GDM1 (cell line): ENCODE measurements at regions not wholly inside any gene's neighbourhood (a gene's known extent, or its start where the extent isn't known, plus 50 kb on each side); places are given as distances from the start of the nearest gene placed in this dataset.

Experiments
- DNase-seq: peaks from one replicate; lab custom pipeline; 2025; lab: John Stamatoyannopoulos, UW

- no peak for DNase-seq
Observed at GRCh38 chr2:2765176-2765800, 434.2 kb upstream of the MYT1L start.

GRCh38 chr2:2764739-2765138 lies 433.7 kb upstream of the MYT1L start:
- DNase-seq, result no peak

GRCh38 chr2:2764001-2764355 lies 432.9 kb upstream of the MYT1L start:
- DNase-seq, result no peak

GRCh38 chr2:2763351-2764000 lies 432.4 kb upstream of the MYT1L start:
- DNase-seq, result no peak

GRCh38 chr2:2762913-2763312 lies 431.8 kb upstream of the MYT1L start:
- no peak for DNase-seq

- no peak for DNase-seq
Observed at GRCh38 chr2:2762166-2762908, 431.3 kb upstream of the MYT1L start.

GRCh38 chr2:2758793-2759367 lies 427.8 kb upstream of the MYT1L start:
- DNase-seq, result no peak

- DNase-seq, result no peak
Observed at GRCh38 chr2:2757764-2758163, 426.7 kb upstream of the MYT1L start.

- no peak for DNase-seq
Observed at GRCh38 chr2:2756886-2757285, 425.8 kb upstream of the MYT1L start.

GRCh38 chr2:2755990-2756389 lies 424.9 kb upstream of the MYT1L start:
- DNase-seq, result no peak

GRCh38 chr2:2754940-2755339 lies 423.9 kb upstream of the MYT1L start:
- DNase-seq, result no peak

GRCh38 chr2:2751715-2752315 lies 420.7 kb upstream of the MYT1L start:
- no peak for DNase-seq

GRCh38 chr2:2750867-2751714 lies 420.0 kb upstream of the MYT1L start:
- DNase-seq, result no peak

GRCh38 chr2:2749206-2749598 lies 418.1 kb upstream of the MYT1L start:
- no peak for DNase-seq

GRCh38 chr2:2748399-2749205 lies 417.5 kb upstream of the MYT1L start:
- no peak for DNase-seq

GRCh38 chr2:2747797-2748301 lies 416.8 kb upstream of the MYT1L start:
- no peak for DNase-seq

- no peak for DNase-seq
Observed at GRCh38 chr2:2746731-2747130, 415.7 kb upstream of the MYT1L start.

- DNase-seq, result no peak
Observed at GRCh38 chr2:2744958-2745715, 414.1 kb upstream of the MYT1L start.

GRCh38 chr2:2744107-2744506 lies 413.0 kb upstream of the MYT1L start:
- DNase-seq, result no peak

GRCh38 chr2:2743164-2743571 lies 412.1 kb upstream of the MYT1L start:
- no peak for DNase-seq
